ENCODE measurements at regions not wholly inside any gene's neighbourhood (a gene's known extent, or its start where the extent isn't known, plus 50 kb on each side); places are given as distances from the start of the nearest gene placed in this dataset.

DNA sequence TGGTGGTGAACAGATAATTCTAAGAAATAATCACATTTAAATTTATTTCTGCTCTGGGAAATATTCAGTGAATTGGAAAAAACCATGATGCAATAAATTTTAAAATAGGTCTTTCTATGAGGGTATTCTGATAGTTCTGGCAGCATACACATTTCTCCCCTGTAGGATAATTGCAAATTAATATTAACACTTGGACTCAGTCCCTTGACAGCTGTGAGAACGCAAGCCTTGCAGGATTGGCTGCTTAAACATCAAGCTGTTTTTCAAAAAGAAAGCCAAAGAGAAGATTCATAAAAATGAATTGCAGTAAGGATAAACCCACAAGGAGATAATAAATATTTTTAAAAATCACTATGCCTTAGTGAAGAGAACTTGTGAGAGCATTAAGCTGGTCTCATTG lies 180.0 kb downstream of the MTRR start:
- no peak for DNase-seq (ENCODE audit: low read depth in 4 of 4, low spot score in 3 of 4)

DNA sequence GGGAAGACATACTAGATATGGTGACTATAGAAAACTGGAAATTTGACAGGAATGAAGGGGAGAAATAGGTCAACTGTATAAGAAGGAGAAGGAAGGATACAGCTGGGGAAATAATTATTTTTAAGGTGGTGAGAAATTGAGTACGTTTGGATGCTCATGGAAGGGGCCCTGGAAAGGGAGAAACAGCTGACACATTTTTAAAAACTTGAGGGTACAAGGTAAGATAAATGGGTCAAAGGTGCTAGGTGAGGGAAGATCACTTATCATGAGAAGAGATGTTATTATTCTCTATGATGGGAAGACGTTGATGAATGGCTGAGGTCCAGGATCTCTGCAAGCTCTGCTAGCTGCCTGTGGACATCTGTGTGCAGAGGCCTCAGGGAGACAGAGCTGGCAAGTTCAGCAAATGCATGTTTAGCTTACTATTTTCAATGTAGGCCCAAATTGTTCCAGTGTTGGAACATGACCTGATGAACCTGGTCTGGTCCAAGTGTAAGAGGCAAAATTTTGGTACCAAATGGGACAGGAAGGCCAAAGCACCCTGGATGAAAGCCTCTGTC lies 181.7 kb downstream of the MTRR start:
- DNase-seq (ENCODE audit: low read depth in 4 of 4, low spot score in 3 of 4): no peak

DNA sequence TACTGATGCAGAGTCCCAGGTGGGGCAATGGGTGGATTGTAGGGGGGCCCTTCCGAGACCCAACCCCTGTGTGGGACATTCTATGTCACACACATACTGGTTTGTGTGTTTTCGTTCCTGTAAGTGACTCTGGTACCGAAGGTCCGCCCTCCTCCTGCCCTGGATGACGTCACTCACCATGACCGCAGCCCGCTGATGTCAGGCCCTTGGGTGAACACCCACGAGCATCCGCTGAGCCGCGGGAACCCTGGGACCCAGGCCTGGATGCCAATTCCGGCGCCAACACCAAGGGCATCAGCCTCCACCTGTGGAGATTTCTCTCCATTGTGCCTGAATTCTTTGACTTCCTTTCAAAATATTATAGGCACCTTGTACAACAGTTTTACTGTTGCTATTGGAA lies 184.3 kb downstream of the MTRR start:
- no peak for DNase-seq (ENCODE audit: low read depth in 4 of 4, low spot score in 3 of 4)

DNA sequence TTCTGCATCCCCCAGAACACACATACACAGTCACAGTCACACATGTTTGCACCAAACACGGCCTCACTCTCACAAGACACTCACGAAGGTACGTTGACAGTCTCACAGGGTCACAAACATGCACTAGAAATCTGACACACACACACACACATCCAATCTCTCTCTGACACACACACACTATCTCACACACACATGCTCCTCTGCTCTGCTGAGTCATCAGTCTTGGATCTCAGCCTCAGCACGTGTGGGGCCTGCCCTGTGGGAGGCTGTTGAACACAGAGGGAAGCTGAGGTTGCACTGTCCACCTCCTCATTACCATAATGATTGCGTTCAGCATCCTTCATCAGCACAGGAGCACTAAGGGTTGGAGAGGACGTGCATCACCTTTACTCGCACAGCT lies 188.8 kb downstream of the MTRR start:
- no peak for DNase-seq (ENCODE audit: low read depth in 4 of 4, low spot score in 3 of 4)

DNA sequence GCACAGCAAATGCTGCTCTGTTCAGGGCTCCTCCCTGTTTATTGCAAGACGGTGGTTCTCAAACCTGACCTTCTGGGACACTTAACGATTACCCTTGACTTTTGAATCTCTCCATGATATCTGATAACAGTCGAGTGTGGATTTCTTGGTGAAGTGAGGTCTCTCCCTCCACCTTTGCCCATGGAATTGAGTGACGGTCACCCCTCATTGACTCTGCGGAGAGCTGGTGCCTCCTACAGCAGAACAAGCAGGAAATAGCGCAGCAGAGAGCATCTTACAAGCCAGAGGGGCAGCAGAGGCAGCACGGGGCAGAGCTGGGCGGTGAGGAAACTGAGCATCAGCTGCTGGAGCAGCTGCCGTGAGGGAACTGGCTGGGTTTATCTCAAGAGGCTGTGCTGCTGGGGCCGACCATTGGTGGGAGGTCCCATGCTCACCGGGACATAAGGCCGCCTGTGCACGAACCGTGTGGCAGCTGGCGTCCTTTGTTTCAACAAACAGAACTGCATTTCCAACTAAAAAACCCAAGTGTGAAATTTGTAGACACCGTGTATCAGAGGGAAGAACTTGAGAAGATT lies 189.8 kb downstream of the MTRR start:
- DNase-seq (ENCODE audit: low read depth in 4 of 4, low spot score in 3 of 4): no peak

DNA sequence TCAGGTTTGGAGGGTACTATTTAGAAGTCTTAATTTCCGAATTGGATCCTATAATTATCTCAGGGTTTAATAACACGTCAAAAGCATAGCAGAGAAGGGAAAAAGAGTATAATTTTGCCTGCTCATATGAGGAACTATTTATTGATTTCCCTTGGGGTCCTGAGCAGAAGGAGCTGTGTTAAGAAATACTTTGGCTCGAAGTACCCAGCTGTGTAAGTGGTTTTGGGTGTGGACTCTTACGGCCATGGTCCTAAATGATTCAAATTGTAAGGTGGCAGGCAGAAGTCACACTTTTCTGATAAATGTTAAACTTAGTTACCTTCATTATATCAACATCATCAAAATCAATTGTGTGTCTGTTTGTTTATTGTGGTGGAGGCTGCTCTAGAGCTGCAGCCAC lies 190.4 kb downstream of the MTRR start:
- DNase-seq (ENCODE audit: low read depth in 4 of 4, low spot score in 3 of 4): no peak

DNA sequence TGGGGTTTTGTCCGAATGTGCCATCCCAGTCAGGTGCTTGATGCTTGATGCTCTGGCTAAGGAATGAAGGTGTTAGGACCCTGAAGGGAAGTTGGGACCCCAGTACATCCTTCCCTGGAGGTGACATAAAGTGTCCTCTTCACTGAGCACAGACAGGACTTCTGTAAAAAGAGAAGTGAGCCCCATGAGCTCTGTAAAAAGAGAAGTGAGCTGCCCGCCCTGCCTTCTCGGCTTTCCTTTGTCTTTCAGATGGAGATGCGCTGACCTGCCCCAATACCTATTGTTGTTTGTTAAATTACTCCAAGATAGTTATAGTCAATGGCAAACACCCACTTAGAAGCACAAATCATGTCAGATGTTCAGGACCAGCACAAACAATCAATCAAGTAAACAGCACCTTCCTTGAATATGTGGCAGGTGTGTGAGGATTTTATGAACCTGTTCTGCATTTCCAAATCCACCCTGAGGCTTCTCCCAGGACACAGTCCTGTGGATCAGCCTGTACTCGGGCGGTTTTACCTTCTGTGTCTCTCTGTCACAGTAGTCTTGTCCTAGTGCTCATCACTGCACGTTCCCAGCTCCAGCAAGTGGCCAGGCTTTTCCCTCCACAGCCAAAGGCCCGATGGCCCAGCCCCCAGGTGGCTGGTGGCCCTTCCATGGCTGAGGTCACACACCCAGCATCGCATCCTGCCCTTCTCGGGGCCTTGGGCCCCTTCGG lies 191.4 kb downstream of the MTRR start:
- no peak for DNase-seq (ENCODE audit: low read depth in 4 of 4, low spot score in 3 of 4)

DNA sequence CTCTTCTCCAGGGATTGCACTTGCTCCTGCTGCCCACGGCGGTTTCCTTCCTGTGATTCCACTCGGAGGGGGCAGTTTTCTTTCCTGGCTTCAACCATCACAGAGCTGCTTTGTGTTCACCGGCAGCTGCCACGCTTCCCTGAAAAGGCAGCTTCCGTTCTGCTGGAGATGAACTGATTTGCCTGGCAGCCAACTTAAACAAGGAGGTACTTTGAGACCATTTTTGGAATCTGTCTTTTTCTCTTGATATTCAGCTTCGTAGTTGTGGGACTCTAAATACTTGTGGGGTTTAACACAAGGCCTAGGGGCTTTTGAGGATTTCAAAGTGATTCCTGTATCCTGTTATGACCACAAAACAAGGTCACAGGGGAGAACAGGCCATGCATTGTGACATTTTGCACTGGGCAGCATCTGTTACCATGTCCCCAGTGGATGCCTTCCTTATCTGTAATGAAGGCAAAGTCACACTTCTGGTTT lies 192.0 kb downstream of the MTRR start:
- no peak for DNase-seq (ENCODE audit: low read depth in 4 of 4, low spot score in 3 of 4)

DNA sequence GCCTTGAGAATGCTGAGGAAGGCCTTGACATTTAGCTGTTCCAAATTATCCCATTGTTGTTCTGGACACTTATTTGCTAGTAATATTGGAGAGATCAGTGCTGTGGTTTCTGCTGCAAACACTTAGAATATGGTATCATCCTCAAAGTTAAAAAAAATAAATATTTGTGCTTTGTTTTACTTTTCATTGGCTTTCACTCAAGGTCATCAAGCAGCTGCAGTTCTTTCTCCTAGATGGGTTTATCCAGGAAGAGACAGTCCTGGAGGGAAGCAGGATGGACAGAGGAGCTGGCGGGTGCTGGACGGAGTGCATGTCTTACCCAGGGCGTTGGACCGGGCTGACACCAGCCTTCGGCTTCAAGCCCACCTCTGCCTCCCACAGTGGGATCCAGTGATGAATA lies 193.6 kb downstream of the MTRR start:
- no peak for DNase-seq (ENCODE audit: low read depth in 4 of 4, low spot score in 3 of 4)

DNA sequence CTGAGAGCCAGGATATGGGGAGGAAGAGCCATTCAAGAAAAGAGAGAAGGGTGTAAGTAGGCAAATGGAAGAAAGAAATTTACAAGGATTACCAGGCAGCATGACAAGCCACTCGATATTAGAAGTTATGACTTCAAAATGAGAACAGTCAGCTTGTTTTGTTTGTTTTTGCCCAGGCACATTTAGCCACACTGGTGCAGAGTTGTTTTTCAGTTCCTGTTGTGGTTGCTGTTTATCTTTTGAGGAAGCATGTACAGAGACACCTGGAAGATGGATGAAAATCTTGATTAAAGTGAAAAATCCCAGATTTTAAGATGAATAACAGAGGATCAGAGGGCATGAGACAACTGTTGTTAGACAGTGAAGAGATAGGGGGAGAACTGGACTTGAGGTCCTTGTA lies 199.1 kb downstream of the MTRR start:
- DNase-seq (ENCODE audit: low read depth in 4 of 4, low spot score in 3 of 4): no peak

DNA sequence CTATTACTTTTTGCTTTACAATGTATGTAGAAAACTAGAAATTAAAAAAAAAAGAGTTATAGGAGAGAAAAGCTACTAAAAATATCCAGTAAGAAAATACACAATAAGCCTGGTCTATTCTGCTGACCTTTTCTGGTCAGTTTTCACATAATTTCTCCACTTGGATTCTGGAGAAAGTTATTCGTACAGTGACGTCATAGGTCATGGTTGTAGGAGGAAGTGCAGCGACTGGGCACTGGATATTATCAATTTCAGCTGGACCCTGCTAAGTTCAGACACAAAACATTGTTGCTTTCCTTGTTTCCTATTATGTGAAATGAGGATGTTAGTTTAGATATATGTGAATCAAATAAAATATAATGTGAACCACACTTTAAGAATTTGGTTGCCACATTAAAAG lies 201.2 kb downstream of the MTRR start:
- DNase-seq (ENCODE audit: low read depth in 4 of 4, low spot score in 3 of 4): no peak

DNA sequence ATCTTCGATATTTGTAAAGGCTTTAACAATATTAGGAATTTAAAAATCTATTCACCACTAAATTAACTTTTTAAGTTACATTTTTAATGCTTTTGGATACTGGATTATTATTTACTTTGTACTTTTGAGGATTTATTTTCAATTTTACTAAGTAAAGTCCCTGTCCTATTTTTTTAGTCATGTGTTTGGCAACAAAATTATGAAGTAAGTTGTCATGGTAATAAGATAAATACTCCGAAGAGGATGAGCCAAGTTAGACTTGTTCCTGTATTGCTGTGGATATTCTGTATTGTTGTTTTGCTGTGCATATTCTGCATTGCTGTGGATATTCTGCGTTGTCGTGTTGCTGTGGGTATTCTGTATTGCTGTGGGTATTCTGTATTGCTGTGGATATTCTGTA lies 210.1 kb downstream of the MTRR start:
- no peak for DNase-seq (ENCODE audit: low read depth in 4 of 4, low spot score in 3 of 4)

DNA sequence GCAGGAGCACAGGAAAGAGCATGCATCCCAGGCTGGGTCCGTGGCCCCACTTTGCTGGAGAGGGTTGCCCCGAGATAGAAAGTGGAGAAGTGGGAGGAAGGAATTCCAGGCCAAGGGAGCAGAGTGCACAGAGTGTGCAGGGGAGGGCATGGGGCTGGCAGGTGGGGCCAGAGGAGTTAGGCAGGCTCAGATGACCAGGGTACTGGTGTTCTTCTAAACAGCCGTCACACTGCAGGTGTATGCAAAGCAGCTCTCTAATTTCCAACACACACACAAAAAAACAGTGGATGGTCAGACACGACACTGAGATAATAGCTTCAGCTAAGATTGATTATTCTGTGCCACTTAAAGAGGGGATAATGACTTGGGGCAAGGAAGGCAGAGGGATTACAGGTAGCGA lies 212.2 kb downstream of the MTRR start:
- no peak for DNase-seq (ENCODE audit: low read depth in 4 of 4, low spot score in 3 of 4)

DNA sequence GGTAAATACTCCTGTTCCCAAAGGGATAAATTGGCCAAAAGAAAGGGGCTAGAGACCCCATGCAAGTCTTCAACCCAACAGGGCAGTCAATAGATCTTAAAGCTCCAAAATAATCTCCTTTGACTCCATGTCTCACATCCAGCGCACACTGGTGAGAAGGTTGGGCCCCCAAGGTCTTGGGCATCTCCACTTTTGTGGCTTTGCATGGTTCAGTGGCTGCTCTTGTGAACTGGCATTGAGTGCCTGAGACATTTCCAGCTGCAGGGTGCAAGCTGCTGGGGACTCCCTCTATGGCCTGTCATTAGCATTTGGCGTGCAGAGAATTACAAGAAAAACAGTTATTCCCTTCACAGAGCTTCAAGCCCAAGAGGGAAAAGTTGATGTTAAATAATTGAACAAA lies 224.7 kb downstream of the MTRR start:
- no peak for DNase-seq (ENCODE audit: low read depth in 4 of 4, low spot score in 3 of 4)

DNA sequence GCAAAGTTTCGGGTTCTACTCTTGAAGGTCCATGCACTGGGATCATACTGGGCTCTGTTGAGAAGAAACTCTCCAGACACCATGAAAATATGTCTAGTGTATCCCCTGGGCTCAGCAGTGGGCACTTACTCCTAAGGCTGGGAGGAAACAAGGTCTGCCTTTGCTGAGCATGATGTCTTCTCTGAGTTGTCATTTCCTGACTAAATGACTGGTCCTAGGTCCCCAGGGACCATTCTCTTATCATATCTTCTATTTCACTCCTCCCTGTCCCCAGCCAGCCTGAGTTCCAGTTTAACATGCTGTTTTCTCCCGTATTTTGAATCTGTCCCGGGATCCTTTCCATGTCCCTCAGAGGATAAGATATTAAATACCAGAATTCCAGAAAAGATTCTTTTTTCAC lies 225.4 kb downstream of the MTRR start:
- no peak for DNase-seq (ENCODE audit: low read depth in 4 of 4, low spot score in 3 of 4)

DNA sequence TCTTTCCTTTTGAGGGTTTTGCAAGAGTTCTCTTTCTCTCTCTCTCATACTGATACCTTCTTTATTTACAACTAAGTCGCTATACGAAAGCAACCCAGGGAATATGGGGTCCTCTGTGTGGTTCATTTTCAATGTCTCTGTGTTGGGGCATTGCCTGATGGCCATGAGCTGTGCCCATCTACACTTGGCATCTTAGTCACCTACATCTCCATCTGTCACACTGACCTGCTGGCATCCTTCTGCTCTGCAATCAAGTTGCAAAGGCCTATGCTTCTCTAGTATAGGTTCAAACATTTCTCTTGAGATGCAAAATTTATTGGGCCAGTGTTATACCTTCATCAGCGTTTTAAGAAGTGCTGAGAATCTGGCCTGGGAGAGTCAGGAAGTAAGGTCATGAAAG lies 228.2 kb downstream of the MTRR start:
- no peak for DNase-seq (ENCODE audit: low read depth in 4 of 4, low spot score in 3 of 4)

DNA sequence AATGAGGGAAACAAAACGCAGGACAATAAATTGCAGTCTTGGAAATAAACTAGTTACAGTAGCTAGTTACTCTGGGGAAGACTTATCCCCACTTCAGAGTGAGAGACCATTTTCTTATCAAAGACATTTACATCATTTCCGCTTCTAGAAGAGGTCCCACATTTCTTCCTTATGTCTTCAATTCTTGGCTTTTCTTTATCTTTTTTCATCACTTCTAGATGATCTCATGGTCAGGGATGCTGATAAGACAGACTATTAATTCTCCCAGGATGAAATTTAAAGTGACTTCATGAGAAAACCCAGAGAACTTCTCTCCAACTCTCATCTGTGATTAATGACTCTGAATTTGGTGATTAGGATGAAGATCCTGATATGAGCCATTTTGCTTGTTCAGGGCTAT lies 229.1 kb downstream of the MTRR start:
- no peak for DNase-seq (ENCODE audit: low read depth in 4 of 4, low spot score in 3 of 4)

DNA sequence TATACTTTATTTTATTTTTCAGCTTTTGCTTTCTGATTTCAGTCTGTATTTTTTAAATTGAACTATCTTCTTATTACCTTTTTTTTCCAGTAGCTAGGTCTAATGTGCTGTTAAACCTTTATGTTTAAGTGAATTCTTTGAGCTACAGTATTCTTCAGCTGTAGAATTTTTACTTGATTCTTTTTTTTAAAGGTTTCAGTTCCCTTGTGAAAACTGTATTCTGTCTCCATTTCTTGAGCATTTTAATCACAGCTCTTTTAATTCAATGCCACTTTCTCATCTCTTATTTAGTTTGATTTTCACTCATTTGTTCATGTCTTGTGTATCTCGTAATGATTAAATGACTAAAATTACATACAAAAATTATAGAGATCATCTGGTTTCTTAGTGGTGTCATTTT lies 233.8 kb downstream of the MTRR start:
- no peak for DNase-seq (ENCODE audit: low read depth in 4 of 4, low spot score in 3 of 4)

DNA sequence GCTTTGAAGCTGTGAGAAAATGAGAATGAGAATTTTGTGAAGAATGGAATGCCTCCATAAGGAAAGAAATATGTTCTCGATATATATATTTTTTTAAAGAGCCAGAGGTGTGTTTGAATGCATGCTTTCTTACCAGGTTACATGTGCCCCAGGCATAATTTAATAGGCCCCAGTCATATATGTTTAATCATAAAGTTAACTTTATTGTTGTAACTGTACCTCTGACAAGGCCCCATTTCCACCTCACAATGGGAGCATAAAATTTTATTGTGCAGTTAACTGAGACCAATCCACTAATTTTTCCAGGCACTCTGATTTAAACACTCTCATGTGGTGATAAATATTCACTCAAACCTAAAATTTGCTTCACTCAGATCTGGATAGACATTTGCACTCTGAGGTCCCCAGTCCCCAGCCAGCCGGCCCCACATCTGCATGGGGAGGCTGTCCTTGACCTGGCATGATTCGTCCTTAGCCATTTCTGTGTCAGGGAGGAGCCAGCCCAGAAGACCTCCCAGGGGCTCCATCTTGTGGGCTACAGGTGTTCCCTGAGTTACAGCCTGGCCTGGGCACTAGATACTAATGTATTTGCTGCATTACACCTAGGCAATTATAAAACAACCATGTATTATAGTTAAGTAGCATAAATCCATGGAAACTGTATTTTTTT lies 245.8 kb downstream of the MTRR start:
- DNase-seq (ENCODE audit: low read depth in 4 of 4, low spot score in 3 of 4): no peak

DNA sequence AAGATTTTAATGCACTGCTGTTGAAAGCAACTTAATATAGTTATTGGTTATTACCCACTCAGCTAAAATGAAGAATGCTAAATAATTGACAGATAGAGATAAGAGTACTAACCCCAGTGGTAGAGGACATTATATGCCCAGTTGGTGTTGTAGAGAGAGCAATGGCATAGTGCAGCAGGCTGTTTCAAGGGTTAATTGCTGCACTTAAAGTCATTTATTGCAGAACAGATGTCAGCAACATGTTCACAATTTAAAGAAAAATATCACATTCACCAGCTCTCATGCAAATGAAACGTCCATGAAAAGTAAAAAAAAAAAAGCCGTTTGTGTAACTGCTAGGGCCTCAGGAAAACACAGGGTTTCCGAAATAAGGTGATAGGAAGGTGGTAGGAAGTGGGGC lies 254.6 kb downstream of the MTRR start:
- DNase-seq (ENCODE audit: low read depth in 4 of 4, low spot score in 3 of 4): no peak

DNA sequence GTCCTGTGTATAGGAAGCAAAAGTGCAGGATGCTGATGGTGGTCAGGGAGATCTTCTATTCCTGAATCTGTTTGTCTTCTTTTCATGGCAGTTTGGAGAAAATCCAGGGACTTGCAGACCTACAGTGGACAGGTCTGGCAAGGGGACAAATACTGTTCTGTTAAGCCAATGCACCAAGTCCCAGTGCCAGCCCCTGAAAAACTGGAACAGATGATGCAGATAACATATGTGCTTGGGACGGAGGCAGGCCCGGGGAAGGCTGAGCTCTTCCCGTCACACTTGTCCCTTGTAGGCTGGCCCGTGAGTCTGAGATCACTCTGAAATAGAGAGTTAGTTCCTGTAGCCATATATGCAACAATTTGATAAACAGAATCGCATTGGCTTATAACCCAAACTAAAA lies 265.7 kb downstream of the MTRR start:
- no peak for DNase-seq (ENCODE audit: low read depth in 4 of 4, low spot score in 3 of 4)

DNA sequence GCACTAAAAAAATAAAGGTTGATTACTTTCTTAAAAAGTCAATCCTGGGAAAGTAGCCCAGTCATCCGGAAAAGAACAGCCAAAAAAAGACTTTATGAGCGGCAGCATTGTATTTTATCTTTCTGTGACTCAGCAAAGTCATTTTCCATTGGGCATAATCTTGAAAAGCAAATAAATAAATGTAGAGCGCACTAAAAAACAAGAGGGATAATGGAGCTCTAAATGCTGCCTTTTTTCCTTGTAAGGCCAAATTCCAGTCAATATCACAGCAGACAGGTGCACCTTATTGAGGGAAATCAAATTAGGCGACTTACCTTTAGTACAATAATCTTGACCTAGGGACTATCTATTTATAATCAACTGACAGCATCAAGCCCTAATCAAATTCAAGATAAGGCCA lies 266.8 kb downstream of the MTRR start:
- DNase-seq (ENCODE audit: low read depth in 4 of 4, low spot score in 3 of 4): no peak

Data from right renal pelvis (tissue), 4 donors.